ENCODE measurements at regions not wholly inside any gene's neighbourhood (a gene's known extent, or its start where the extent isn't known, plus 50 kb on each side); places are given as distances from the start of the nearest gene placed in this dataset.

DNA sequence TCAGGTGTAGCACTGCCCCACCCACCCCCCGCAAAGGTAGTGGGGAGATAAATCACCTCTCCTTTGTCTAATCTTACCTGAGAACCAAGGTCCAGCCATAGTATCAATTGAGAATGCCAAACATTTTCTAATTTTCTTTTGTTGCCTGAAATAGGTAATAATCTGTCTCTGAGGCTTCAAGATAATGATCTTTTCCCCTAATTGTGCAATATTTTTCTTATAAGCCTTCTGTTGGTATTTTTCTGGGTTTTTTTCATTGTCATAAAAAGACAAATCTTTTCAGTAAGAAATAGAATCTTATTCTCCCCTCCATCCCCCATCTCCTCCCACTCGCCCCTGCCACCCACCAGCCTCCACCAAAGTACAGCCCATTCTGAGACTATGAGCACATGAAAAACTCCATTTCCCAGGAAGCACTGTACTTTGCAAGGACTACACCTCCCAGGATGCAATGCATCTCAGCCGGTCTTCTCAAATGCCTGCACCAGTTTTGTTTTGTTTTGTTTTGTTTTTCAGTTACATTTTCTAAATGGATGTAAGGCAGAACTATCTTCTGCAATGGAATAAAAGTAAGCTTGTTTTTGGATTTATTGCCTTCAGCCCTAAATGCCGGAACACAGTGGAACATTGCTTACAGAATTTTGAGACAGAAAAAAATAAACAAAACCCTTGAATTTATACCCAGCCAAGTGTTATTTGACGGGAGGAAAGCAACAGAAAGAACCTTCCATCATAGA lies 268.0 kb downstream of the TFAP2A start:
- no peak overlapping the region for H3K4me2 ChIP-seq (ENCODE audit: insufficient read depth, low read length)
- dilution Hi-C loops (cut with MboI; ENCODE audit: extremely low pct_ligation_motif_present, low sequenced_read_pairs): no loop called here
- H3K27me3 ChIP-seq (ENCODE audit: control insufficient read depth in 2 of 2, insufficient read depth in 2 of 2, low read length in 2 of 2): no peaks in the 10 kb centered on the region
- H2AFZ ChIP-seq (ENCODE audit: low read depth, low read length): no peak overlapping the region
- no peak for FAIRE-seq
- H4K20me1 ChIP-seq (replicated peaks; ENCODE audit: control insufficient read depth, extremely low read depth, insufficient read depth, low read length): no peaks in the 10 kb centered on the region
- H3K4me1 ChIP-seq (ENCODE audit: control insufficient read depth, extremely low read depth, insufficient read depth, low read length): no peaks in the 10 kb centered on the region
- DNase-seq (ENCODE audit: low read depth, low spot score): no peak
- TF ChIP-seq MYC (IDR thresholded peaks at IDR 0.05; ENCODE audit: low read depth, low read length) (no peak), GATA2 (IDR thresholded peaks at IDR 0.05; ENCODE audit: insufficient read depth, insufficient read length, low read depth, low read length) (no peak), JUN (IDR thresholded peaks at IDR 0.05; ENCODE audit: borderline replicate concordance, insufficient read depth, insufficient read length, low read depth) (no peak), FOS (IDR thresholded peaks at IDR 0.05; ENCODE audit: borderline replicate concordance, insufficient read depth, low read length) (no peak), CTCF (IDR thresholded peaks at IDR 0.05; ENCODE audit: extremely low read depth in 1 of 2, insufficient read depth in 1 of 2, low read depth in 1 of 2, low read length in 2 of 2) (no peak), POLR2AphosphoS5 (IDR thresholded peaks at IDR 0.05; ENCODE audit: insufficient read depth, low read depth, low read length) (no peak), EZH2 (IDR thresholded peaks at IDR 0.05; ENCODE audit: borderline replicate concordance, low read depth, low read length, severe bottlenecking) (no peak), POLR2A (IDR thresholded peaks at IDR 0.05; ENCODE audit: low read depth, low read length) (no peak)
- TF ChIP-seq, protein P1, sequence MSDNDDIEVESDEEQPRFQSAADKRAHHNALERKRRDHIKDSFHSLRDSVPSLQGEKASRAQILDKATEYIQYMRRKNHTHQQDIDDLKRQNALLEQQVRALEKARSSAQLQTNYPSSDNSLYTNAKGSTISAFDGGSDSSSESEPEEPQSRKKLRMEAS (IDR thresholded peaks at IDR 0.05; ENCODE audit: insufficient read depth, insufficient read length): no peak
- ChIA-PET CTCF (no interaction called here), POLR2A (no interaction called here)
- H3K9me3 ChIP-seq (replicated peaks; ENCODE audit: control insufficient read depth, insufficient read depth, low read length): no peaks in the 10 kb centered on the region
- no peak overlapping the region for H3K9ac ChIP-seq (replicated peaks; ENCODE audit: extremely low read depth, insufficient read depth, low read length)
- intact Hi-C loops (cut with micrococcal nuclease): no loop called here
- BruUV-seq (replicated peaks): no TSS peak
- H3K36me3 ChIP-seq (ENCODE audit: control insufficient read depth in 2 of 2, extremely low read depth in 1 of 2, insufficient read depth in 2 of 2, low read length in 2 of 2): no peaks in the 10 kb centered on the region
- H3K27ac ChIP-seq (ENCODE audit: insufficient read depth, low read depth, low read length): no peak overlapping the region
- peak overlapping the region in 1 of 3 experiments; percentile 17 for H3K4me3 ChIP-seq (replicated peaks in 1 of 3; ENCODE audit: insufficient read depth in 1 of 3, low read depth in 1 of 3, low read length in 3 of 3)
- H3K9me1 ChIP-seq (replicated peaks; ENCODE audit: control insufficient read depth, extremely low read depth, insufficient read depth, low read length): no peaks in the 10 kb centered on the region
- H3K79me2 ChIP-seq (ENCODE audit: control insufficient read depth, insufficient read depth, low read length): no peaks in the 10 kb centered on the region
